Gastrocnemius medialis (tissue), 4 donors: ENCODE measurements at regions not wholly inside any gene's neighbourhood (a gene's known extent, or its start where the extent isn't known, plus 50 kb on each side); places are given as distances from the start of the nearest gene placed in this dataset.

Experiments
- ATAC-seq, 2 donors: fragments of 150-250 bp; one replicate each; pipeline ENCODE4 v1.9.1; 2016
- DNase-seq, 2 donors: peaks; one replicate each; pipeline ENCODE4 v3.0.0-alpha.2; 2019
- H3K27ac ChIP-seq, 4 donors: fragments of 200-600 bp; sonication (generic); 1 replicate in 1 of 4; 2 replicates in 3 of 4; pipeline ENCODE4 v1.5.1; 2016 to 2018; ENCODE audit warnings: mild to moderate bottlenecking in 2 of 4, moderate library complexity in 1 of 4
- H3K27me3 ChIP-seq, 3 donors: fragments of 200-600 bp; sonication (generic) in 2 of 3; 1 replicate in 1 of 3; 2 replicates in 2 of 3; pipeline versions ENCODE4 v1.5.1 to v1.6.0; 2016 to 2019; ENCODE audit warnings: mild to moderate bottlenecking in 1 of 3, moderate library complexity in 1 of 3
- H3K36me3 ChIP-seq, 2 donors: fragments of 200-600 bp; sonication (generic) in 1 of 2; one replicate each; pipeline ENCODE4 v1.5.1; 2017 to 2018
- H3K4me1 ChIP-seq, 2 donors: fragments of 200-600 bp; sonication (generic) in 1 of 2; one replicate each; pipeline ENCODE4 v1.5.1; 2016 to 2017; ENCODE audit warnings: mild to moderate bottlenecking in 2 of 2
- H3K4me3 ChIP-seq, 4 donors: fragments of 200-600 bp; sonication (generic) in 3 of 4; 1 replicate in 1 of 4; 2 replicates in 3 of 4; pipeline ENCODE4 v1.5.1; 2016 to 2019; ENCODE audit warnings: mild to moderate bottlenecking in 2 of 4
- H3K9me3 ChIP-seq, 3 donors: fragments of 200-600 bp; sonication (generic) in 2 of 3; 1 replicate in 1 of 3; 2 replicates in 2 of 3; pipeline ENCODE4 v1.5.1; 2016 to 2019
- CTCF ChIP-seq, 5 experiments: fragments of 450-650 bp in 3 of 5; fragments of 200-600 bp in 2 of 5; sonication (generic) in 2 of 5; IDR thresholded peaks in 4 of 5; conservative IDR thresholded peaks in 1 of 5; 1 replicate in 4 of 5; 2 replicates in 1 of 5; pipeline ENCODE4 v1.5.1; 2016 to 2019; ENCODE audit warnings: antibody characterized with exemption in 5 of 5, mild to moderate bottlenecking in 3 of 5, moderate library complexity in 3 of 5
- POLR2A ChIP-seq, 2 donors: fragments of 450-650 bp; IDR thresholded peaks; one replicate each; pipeline ENCODE4 v1.6.1; 2017; ENCODE audit warnings: antibody characterized with exemption in 2 of 2, mild to moderate bottlenecking in 2 of 2, moderate library complexity in 2 of 2
- in situ Hi-C, 4 donors: fragments of 200-750 bp; cut with MboI; loops; one replicate each; pipeline versions ENCODE4 v1.15.0 to v1.8.0; 2017; ENCODE audit warnings: low sequenced_read_pairs in 4 of 4
- intact Hi-C: fragments of 100-400 bp; cut with DNase I; formaldehyde crosslinking; loops from one replicate; pipeline ENCODE4 v1.15.1; 2023; ENCODE audit warnings: low total_unique reads

- TF ChIP-seq POLR2A (IDR thresholded peaks at IDR 0.05), result no peak
- TF ChIP-seq CTCF (IDR thresholded peaks at IDR 0.05 in 4 of 5, conservative IDR thresholded peaks at IDR 0.05 in 1 of 5), result no peak
- Histone ChIP-seq H3K4me1 (no peaks in the 10 kb centered on the region), H3K36me3 (no peaks in the 10 kb centered on the region), H3K9me3 (no peaks in the 10 kb centered on the region), H3K4me3 (no peak overlapping the region), H3K27me3 (no peaks in the 10 kb centered on the region), H3K27ac (no peak overlapping the region)
- ATAC-seq (no peak), DNase-seq (no peak)
- in situ Hi-C loops (no loop called here), intact Hi-C loops (no loop called here)
Measured at GRCh38 chr15:95210436-95210981, 979.1 kb downstream of the MCTP2 start.

GRCh38 chr15:95215017-95215416 is 983.7 kb downstream of the MCTP2 start:
- Histone ChIP-seq H3K9me3 (no peaks in the 10 kb centered on the region), H3K27me3 (no peaks in the 10 kb centered on the region), H3K27ac (no peak overlapping the region), H3K36me3 (no peaks in the 10 kb centered on the region), H3K4me1 (no peaks in the 10 kb centered on the region), H3K4me3 (no peak overlapping the region)
- intact Hi-C loops (no loop called here), in situ Hi-C loops (no loop called here)
- no peak for DNase-seq
- no peak for ATAC-seq
- no peak for TF ChIP-seq POLR2A (IDR thresholded peaks at IDR 0.05)
- TF ChIP-seq CTCF (IDR thresholded peaks at IDR 0.05 in 4 of 5, conservative IDR thresholded peaks at IDR 0.05 in 1 of 5), result no peak

GRCh38 chr15:95226835-95227234 is 995.5 kb downstream of the MCTP2 start:
- intact Hi-C loops, result no loop called here
- H3K9me3 ChIP-seq, result no peaks in the 10 kb centered on the region
- no peak overlapping the region for H3K27ac ChIP-seq
- H3K36me3 ChIP-seq, result no peaks in the 10 kb centered on the region
- no peak for DNase-seq
- H3K4me1 ChIP-seq, result no peaks in the 10 kb centered on the region
- no peaks in the 10 kb centered on the region for H3K27me3 ChIP-seq
- H3K4me3 ChIP-seq, result no peak overlapping the region
- TF ChIP-seq CTCF (IDR thresholded peaks at IDR 0.05 in 4 of 5, conservative IDR thresholded peaks at IDR 0.05 in 1 of 5), result no peak
- TF ChIP-seq POLR2A (IDR thresholded peaks at IDR 0.05), result no peak
- in situ Hi-C loops, result no loop called here
- no peak for ATAC-seq

- no peak overlapping the region for H3K4me3 ChIP-seq
- in situ Hi-C loops, result no loop called here
- no peak for DNase-seq
- H3K27ac ChIP-seq, result no peak overlapping the region
- no peaks in the 10 kb centered on the region for H3K9me3 ChIP-seq
- ATAC-seq, result no peak
- TF ChIP-seq CTCF (IDR thresholded peaks at IDR 0.05 in 4 of 5, conservative IDR thresholded peaks at IDR 0.05 in 1 of 5), result no peak
- H3K4me1 ChIP-seq, result no peaks in the 10 kb centered on the region
- no peaks in the 10 kb centered on the region for H3K36me3 ChIP-seq
- H3K27me3 ChIP-seq, result no peaks in the 10 kb centered on the region
- intact Hi-C loops, result no loop called here
Measured at GRCh38 chr15:95227235-95227634, 995.9 kb downstream of the MCTP2 start.

GRCh38 chr15:95228856-95229555 is 997.6 kb downstream of the MCTP2 start:
- in situ Hi-C loops, result no loop called here
- no peak for DNase-seq
- intact Hi-C loops, result no loop called here
- TF ChIP-seq CTCF (IDR thresholded peaks at IDR 0.05 in 4 of 5, conservative IDR thresholded peaks at IDR 0.05 in 1 of 5) (no peak), POLR2A (IDR thresholded peaks at IDR 0.05) (no peak)
- no peak overlapping the region for H3K27ac ChIP-seq
- no peak overlapping the region for H3K4me3 ChIP-seq
- no peaks in the 10 kb centered on the region for H3K27me3 ChIP-seq
- no peaks in the 10 kb centered on the region for H3K9me3 ChIP-seq
- no peaks in the 10 kb centered on the region for H3K36me3 ChIP-seq
- ATAC-seq, result no peak
- H3K4me1 ChIP-seq, result no peaks in the 10 kb centered on the region
